DMS 273 (cell line): ENCODE measurements at regions not wholly inside any gene's neighbourhood (a gene's known extent, or its start where the extent isn't known, plus 50 kb on each side); places are given as distances from the start of the nearest gene placed in this dataset.

Experiments used
- DNase-seq: peaks from one replicate; lab custom pipeline; 2025; ENCODE audit not compliant: unreplicated experiment; lab: John Stamatoyannopoulos, UW

DNA sequence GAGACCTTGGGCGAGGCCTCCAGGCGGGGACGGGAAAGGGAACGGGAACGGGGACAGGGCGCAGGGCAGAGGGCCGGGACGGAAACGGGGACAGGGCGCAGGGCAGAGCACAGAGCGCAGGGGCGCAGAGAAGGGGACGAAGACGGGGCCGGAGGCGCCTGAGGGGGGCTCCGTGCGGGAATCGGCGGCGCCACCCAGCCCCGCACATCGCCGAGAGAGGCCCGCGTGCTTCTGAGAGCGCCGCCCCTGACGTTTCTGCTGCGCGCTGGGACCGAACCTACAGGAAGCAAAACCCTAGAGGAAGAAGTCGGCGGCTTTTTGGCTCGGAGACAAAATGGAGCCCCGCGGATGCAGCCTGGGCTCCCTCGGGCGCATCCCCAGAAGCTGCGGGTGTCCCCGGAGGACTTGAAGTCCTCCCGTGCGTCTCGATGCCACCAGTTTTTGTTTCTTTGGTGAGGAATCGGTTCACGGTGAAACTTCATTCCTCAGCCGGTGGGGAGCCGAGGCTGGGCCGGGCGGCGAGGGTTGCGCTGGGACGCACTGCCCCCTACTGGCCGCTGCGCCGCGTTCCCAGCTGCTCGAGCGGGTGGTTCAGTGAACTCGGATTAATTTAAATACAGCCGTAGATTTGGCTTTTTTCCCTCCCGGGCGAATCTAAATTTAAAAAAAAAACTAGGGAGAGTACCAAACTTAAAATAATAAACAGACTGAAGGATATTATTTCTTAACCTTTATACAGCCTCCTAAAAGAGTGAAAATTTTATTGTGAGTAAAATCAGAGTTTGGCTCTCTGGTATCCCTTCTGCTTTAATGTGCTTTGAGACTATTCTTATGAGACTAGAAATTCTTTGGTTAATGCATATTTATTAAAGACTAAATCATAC is 350.0 kb upstream of the ARGLU1 start:
- DNase-seq: peak; percentile 69

DNA sequence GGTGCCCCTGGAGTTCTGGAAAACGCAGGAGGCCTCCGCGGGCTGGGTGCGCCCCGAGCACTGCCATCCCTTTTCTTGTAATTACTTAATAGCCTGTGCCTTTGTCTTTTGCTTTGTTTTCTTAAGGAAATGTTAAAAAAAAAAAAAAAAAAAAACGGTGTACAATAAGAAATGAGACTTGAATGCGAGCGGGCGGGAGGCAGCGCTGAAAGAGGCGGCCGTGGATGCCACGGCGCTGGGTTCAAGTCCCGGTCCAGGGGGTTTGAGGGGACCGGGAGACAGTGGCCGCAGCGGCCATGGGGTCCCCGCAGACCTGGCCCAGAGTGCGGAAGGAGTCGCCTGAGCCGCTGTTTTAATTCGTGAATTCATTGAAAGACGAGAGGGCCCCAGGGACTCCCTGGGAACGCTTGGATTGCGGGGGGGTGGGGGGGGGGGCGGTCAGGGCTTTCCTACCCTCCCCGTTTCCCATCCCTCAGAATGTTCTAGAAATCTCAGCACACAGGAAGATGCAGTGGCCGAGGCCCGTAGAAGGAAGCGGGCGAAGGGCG is 349.2 kb upstream of the ARGLU1 start:
- no peak for DNase-seq

DNA sequence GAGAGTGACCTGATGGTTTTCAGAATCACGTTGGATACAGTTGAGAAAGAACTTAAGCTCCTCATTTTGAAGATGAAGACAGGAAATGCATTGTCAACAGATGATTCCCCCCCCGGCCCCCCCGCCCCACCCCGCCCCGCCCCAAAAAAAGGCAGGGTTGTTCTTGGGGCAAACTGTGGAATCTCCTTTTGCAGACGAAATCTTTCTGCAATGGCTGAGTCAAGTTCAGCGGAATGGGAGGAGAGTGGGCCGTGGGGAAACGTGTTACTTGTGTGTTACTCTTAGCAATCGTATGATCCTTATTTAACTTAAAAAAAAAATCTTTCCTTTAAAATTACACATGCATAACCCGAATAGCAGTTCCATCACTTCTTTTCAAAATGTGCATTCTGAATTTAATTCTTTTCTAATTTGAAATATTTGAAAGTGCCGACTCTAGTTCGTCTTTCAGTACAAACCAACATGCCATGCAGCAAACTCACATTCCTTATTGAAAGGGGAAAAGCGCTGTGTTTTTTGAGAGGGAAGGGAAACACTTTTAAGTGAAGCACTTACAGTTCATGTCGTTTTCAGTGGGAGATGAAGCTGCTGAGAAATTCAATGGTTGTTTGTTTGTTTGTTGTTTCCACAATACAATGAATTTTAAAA is 348.5 kb upstream of the ARGLU1 start:
- no peak for DNase-seq

DNA sequence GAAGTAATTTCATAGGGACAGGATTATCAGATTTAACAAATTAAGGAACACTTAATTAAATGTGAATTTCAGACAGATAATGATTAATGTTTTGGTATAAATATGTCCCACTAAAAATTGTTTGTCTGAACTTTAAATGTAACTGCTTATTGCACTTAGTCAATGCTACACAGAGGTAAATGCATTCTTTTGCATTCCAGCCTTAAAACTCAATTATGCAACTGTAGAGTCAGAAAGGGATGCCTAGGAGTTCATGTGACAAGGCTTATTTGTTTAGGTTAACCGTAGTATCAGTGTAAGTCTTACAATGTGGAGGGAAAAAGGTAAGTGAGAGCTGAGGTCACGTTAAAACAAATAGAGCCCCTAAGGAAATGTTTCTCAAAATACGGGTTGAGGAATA is 347.2 kb upstream of the ARGLU1 start:
- DNase-seq: no peak

- DNase-seq: no peak
Observed at GRCh38 chr13:106911627-106912026, 343.7 kb upstream of the ARGLU1 start.

DNA sequence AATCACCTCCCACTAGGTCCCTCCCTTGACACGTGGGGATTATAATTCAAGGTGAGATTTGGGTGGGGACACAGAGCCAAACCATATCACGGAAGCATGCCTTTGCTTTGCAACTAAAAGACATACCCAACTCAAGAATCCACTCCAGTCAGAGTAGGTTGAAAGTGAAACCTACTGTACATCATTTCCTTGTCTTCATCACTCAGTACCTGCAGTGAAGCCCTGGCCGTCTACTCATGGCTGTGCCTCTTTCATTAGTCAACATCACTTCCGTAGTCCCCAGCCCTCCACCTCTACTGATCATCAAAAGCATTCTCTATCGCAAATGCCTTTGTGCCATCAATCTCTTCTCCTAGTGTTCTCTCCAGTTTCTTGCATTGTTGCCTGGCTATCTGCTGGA is 343.1 kb upstream of the ARGLU1 start:
- no peak for DNase-seq

DNA sequence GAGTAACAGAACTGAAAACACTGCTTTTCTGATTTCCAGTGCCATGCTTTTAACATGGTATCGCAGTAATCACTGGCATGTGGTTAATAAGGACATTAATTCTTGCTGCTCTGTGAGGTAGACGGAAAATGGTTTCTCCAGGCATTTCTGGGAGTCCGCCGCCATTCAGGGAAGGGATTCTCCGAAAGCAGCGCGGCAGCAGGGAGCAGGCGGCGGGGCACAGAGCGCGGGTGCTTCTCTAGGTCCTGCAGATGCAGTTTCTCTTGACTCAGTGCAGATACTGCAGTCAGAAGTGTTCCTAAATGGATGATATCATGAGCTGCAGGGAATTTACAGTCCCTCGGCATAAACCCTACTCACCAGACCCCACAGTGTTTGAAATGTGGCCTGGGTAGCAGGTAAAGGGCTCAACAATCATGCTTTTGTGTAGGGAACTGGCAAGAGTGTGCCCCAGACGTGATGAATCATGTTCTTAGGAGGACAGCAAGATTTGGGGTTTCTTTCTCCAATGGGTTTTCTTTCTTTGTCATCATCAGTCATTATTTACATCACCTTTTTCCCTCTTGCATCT is 338.6 kb upstream of the ARGLU1 start:
- DNase-seq: no peak

- DNase-seq: no peak
Observed at GRCh38 chr13:106905380-106906162, 337.6 kb upstream of the ARGLU1 start.

GRCh38 chr13:106899442-106899841 is 331.5 kb upstream of the ARGLU1 start:
- DNase-seq: no peak

DNA sequence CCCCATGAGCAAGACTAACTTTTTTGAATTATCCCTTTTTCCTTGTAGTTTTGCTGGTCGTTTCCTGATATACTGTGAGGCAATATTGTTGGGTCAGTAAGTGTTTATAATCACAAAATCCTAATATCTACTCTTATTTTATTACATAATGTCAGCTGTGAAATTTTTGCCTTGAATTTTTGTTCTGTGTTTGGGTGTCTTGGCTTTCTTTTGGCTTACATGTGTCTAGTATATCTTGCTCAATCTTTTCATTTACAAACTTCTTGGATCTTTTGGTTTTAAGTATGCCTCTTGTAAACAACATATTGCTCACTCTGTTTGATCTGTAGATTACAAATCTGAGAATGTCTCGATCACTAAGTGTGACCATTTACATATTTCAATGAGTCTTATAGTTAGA is 330.3 kb upstream of the ARGLU1 start:
- no peak for DNase-seq

- no peak for DNase-seq
Observed at GRCh38 chr13:106888148-106888547, 320.2 kb upstream of the ARGLU1 start.

DNA sequence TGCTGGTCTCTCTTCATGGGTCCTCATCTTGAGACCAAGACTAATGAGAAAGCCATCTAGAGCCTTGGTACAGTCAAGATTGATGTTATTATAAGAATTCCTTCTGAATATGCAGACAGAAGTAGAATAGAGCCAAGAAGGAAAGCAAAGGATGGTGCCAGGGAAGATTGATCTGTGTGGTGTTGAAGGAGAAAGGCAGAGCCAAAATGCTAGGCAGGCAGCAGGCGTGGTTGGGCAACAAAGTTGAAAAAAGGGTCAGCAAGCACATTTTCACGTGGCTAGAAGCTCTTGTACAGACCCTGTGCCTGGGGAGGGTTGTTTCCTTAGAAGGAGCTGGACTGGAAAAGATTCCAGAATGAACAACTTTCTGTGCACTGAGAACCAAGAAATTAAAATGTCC is 319.7 kb upstream of the ARGLU1 start:
- DNase-seq: no peak

GRCh38 chr13:106883976-106884375 is 316.0 kb upstream of the ARGLU1 start:
- DNase-seq: no peak

DNA sequence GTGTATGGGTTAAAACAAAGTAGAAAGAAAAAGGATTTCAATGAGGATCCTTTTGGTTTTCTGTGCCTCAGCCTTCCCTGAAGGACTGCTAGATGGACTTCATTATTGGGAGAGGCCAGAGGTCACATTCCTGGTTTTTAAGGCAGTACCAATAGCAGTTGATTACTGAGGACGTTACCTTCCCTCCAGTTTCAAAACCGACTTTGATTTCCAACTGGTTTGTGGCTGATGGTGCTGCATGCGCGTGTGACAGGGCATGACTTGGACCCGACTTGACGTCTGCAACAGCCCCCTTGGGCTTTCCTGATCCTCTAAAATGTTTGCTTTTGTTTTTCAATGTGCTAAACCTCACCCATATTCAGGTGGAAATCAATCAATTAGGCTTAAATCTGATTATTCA is 314.3 kb upstream of the ARGLU1 start:
- DNase-seq: no peak

DNA sequence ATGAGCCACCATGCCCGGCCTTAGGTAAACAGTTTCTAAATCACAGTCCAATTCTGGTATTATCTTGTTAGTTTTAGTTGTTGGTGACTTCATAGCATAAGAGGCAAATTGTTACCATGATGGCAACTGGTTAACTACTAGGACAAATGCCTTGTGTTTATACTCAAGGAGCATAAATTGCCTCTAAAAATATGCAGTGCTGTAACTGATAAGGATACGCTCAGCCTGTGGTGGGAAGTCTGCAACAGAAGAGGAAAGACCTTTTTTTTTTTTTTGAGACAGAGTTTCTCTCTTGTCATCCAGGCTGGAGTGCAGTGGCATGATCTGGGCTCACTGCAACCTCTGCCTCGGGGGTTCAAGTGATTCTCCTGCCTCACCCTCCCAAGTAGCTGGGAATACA is 311.9 kb upstream of the ARGLU1 start:
- DNase-seq: no peak

DNA sequence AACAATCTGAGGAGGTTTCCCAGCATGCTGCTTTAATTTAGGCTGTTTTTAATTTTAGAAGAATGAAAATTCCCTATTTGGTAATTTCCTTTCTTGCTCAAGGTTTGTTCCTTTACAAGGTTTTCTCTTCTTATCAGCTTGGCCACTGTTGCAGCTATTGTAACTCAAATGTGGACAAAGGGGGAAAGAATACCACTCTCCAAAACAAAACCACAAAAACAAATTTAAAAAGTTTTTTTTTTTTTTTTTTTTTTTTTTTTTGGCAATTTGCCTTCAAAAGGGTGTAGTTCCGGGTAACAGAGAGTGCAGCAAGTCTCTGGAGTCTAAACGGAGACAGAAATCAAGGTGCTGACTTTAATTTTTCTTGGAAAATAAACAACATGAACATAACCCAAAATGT is 306.4 kb upstream of the ARGLU1 start:
- DNase-seq: no peak

DNA sequence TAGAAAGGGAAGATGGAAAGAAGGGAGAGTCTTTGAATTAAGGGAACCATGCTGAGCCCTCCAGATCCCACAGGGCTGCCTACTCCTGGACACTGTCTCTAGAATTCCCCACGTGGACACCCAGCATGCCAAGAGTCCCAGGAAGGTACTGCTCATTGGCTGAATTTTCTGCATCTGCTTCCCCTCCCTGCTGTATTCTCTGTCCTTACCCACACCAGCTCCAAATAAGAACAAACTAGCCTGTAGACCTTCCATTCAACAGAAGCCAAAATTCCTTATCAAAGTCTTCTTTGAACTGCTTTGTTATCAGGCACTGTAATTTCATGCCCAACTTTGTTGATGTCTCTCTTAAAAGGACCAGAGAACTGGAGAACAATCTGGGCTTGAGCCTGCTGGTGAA is 305.9 kb upstream of the ARGLU1 start:
- no peak for DNase-seq

DNA sequence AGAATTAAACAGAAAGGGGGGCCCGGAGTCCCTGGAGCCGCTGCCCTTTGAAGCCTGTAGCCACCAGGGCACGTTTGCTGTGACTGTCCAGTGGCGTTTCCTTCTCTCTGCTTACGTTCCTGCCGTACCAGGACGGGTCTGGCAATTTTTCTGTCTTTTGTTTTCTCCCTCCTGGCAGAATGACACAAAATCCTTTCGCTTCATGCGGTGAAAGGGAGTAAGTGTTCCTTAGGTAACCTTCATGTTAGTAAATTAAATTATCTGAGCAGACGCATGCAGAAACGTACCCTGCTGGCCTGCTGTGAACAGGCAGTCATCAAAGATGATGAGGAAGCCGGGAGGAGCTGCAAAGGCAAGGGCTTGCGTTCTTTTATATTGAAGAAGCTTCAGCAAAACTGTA is 299.3 kb upstream of the ARGLU1 start:
- no peak for DNase-seq

- no peak for DNase-seq
Observed at GRCh38 chr13:106865716-106866440, 297.9 kb upstream of the ARGLU1 start.

DNA sequence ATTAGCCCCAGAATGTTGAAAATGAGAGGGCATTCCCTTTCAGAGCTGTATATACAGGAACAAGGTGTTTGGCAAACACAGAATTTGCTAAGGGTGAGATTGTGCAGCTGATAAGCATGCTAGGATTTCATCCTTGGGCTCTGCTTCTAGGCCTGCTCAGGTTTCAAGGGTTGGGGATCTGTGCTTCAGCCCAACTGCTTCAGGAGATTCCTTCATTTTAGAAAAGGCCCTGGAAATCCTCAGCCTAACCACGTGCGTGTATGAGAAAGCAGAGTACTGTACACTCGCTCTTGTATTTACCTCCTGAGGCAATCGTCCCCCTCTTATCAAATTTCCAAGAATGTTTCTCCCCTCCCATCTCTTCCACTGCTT is 291.6 kb upstream of the ARGLU1 start:
- DNase-seq: no peak
